Activated CD8-positive, alpha-beta memory T cell treated with anti-CD3 and anti-CD28 coated beads, Interleukin-2, amount 10 ng/mL, durations not matched to agents 7 days and 5 days (primary cell): ENCODE measurements at regions not wholly inside any gene's neighbourhood (a gene's known extent, or its start where the extent isn't known, plus 50 kb on each side); places are given as distances from the start of the nearest gene placed in this dataset.

Experiments used
- ATAC-seq: fragments of 150-1000 bp; cut with Tn5 transposase; one replicate; pipeline ENCODE4 v1.10.0; 2021; ENCODE audit warnings: moderate library complexity
- CTCF ChIA-PET: fragments of 350-600 bp; sonication (Branson Sonifier 250); formaldehyde crosslinking; loops from one replicate; lab custom pipeline; 2021; ENCODE audit warnings: antibody characterized with exemption; lab: Charles Lee
- DNase-seq: peaks from one replicate; pipeline ENCODE4 v3.0.0-alpha.2; 2020
- H3K27ac Mint-ChIP-seq: one replicate; pipeline ENCODE4 v1.8.0; 2021; ENCODE audit warnings: mild to moderate bottlenecking, mixed read lengths
- H3K27me3 Mint-ChIP-seq: one replicate; pipeline ENCODE4 v1.8.0; 2021; ENCODE audit warnings: mixed read lengths
- H3K36me3 Mint-ChIP-seq: one replicate; pipeline ENCODE4 v1.8.0; 2021; ENCODE audit warnings: mild to moderate bottlenecking, mixed read lengths
- H3K4me1 Mint-ChIP-seq: one replicate; pipeline ENCODE4 v1.8.0; 2021; ENCODE audit warnings: mixed read lengths
- H3K4me3 Mint-ChIP-seq: one replicate; pipeline ENCODE4 v1.8.0; 2021; ENCODE audit warnings: mild to moderate bottlenecking, moderate library complexity, mixed read lengths
- H3K9me3 Mint-ChIP-seq: one replicate; pipeline ENCODE4 v1.8.0; 2022; ENCODE audit warnings: low read depth, mixed read lengths

DNA sequence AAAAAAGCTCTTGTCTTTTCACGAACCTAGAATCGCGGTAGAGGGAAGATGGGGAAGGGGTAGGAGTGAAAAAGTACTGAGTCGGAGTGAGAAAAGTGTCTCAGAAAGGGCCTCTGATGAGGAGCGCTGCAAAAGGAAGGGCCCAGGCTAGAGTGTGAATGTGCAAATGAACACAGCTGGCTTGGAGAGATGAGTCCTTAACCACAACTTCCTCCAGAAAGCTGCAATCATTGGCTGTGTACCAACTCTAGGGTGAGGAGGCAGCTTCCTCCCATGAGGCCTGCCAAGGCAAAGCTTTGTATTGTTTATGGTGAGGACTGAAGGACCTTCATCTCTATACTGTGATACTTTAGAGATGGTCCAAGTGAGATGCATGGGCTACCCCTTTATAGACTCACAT is 566.9 kb upstream of the ANO5 start:
- no peaks in the 10 kb centered on the region for H3K36me3 Mint-ChIP-seq
- H3K4me3 Mint-ChIP-seq, result no peak overlapping the region
- CTCF ChIA-PET, result no interaction called here
- H3K27ac Mint-ChIP-seq, result no peak overlapping the region
- H3K9me3 Mint-ChIP-seq, result peaks cover 9% of the 10 kb centered on the region
- no peaks in the 10 kb centered on the region for H3K4me1 Mint-ChIP-seq
- DNase-seq (no peak), ATAC-seq (no peak)
- H3K27me3 Mint-ChIP-seq, result no peaks in the 10 kb centered on the region

- Mint-ChIP-seq H3K4me1 (no peaks in the 10 kb centered on the region), H3K4me3 (no peak overlapping the region), H3K36me3 (no peaks in the 10 kb centered on the region), H3K27ac (no peak overlapping the region), H3K27me3 (no peaks in the 10 kb centered on the region), H3K9me3 (peaks cover 12% of the 10 kb centered on the region)
- CTCF ChIA-PET, result no interaction called here
- ATAC-seq (no peak), DNase-seq (no peak)
These were observed 564.2 kb upstream of the ANO5 start for GRCh38 chr11:21628641-21629040.

DNA sequence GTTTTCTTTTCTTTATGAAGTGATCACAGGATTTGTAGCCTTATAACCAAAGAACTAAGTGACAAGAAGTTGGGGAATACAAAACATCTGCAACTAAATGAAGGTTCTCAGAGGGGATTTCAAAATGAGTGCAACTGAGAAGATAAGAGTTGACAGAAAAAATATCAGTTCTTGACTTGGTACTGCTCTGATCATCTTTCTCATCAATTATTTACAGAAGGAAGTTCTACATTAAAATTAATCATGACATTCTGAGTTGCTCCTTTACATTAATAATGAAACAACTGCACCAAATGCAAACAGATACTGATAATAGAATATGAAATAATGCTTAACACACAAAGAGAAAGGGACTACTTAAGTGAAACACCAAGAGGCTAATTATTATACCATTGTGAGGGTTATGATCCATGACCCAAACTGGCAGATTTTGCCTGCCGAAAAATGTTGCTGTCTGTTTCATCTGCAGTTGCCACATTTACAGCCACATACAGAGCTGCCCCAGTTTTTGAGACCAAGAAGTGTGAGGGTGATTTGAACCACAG is 561.9 kb upstream of the ANO5 start:
- CTCF ChIA-PET, result no interaction called here
- no peak for ATAC-seq
- H3K4me3 Mint-ChIP-seq, result no peak overlapping the region
- no peaks in the 10 kb centered on the region for H3K4me1 Mint-ChIP-seq
- DNase-seq, result no peak
- peaks cover 16% of the 10 kb centered on the region for H3K9me3 Mint-ChIP-seq
- no peaks in the 10 kb centered on the region for H3K36me3 Mint-ChIP-seq
- no peak overlapping the region for H3K27ac Mint-ChIP-seq
- no peaks in the 10 kb centered on the region for H3K27me3 Mint-ChIP-seq

DNA sequence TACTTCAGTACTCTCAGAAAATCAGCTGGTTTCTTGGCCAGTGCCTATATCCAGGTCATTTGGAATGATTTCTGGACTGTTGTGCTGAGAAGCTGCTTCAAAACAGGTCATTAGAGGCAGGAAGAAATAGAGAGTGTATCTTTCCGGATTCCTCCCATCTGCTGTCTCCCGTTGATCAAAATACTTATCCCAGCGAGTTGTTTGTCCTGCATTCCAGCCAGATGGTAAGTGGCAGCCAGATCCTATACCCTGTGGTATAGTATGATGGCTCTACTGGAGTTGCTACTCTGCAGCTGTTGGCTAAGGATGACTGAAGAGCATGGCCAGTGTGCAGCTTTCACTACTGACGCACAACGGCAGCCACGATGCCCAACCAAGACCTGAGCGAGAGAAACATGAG is 560.9 kb upstream of the ANO5 start:
- Mint-ChIP-seq H3K4me3 (no peak overlapping the region), H3K36me3 (no peaks in the 10 kb centered on the region), H3K27ac (no peak overlapping the region), H3K4me1 (no peaks in the 10 kb centered on the region), H3K27me3 (no peaks in the 10 kb centered on the region), H3K9me3 (peaks cover 14% of the 10 kb centered on the region)
- CTCF ChIA-PET, result no interaction called here
- no peak for DNase-seq
- ATAC-seq, result no peak

DNA sequence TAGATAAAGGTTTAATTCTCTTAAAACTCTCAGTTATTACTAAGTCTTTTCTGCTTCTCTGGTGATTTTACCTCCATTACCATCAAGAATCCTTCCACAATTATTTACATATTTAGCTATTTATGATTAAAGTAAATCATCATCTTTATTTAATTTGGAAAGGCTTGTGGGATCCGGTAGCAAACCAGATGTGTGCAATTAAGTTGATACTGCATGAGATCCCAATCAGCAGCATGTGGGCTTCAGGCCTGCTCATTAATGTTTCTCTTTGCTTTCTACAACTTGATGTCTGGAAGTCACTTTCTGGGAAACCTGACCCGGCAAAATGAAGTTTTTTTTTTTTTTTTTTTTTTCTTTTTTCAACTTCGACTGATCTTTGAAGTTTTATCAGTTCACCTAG is 558.4 kb upstream of the ANO5 start:
- ATAC-seq, result no peak
- H3K9me3 Mint-ChIP-seq, result peaks cover 10% of the 10 kb centered on the region
- H3K27ac Mint-ChIP-seq, result no peak overlapping the region
- H3K27me3 Mint-ChIP-seq, result no peaks in the 10 kb centered on the region
- CTCF ChIA-PET, result no interaction called here
- no peaks in the 10 kb centered on the region for H3K36me3 Mint-ChIP-seq
- no peaks in the 10 kb centered on the region for H3K4me1 Mint-ChIP-seq
- H3K4me3 Mint-ChIP-seq, result no peak overlapping the region
- DNase-seq, result no peak

DNA sequence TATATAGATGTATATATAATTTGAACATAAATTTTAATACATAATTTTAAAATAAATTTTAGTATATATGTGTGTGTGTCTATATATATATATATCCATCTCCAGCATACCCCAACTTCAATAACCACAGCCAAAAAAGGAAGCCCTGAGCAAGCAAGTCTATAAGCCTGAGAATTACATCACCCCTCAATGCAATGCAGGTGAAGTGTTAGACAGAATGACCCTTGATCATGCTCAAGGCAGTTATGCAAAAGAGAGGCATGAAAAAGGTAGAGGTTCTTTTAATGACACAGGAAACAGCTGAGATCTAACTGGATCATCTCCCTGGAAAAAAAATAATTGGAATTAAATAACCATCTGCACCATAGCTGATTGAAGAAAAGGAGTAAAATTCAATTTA is 557.9 kb upstream of the ANO5 start:
- Mint-ChIP-seq H3K4me3 (no peak overlapping the region), H3K4me1 (no peaks in the 10 kb centered on the region), H3K9me3 (peaks cover 10% of the 10 kb centered on the region), H3K36me3 (no peaks in the 10 kb centered on the region), H3K27ac (no peak overlapping the region), H3K27me3 (no peaks in the 10 kb centered on the region)
- DNase-seq, result no peak
- CTCF ChIA-PET, result no interaction called here
- ATAC-seq, result no peak

- no peaks in the 10 kb centered on the region for H3K36me3 Mint-ChIP-seq
- no peak overlapping the region for H3K27ac Mint-ChIP-seq
- DNase-seq, result no peak
- no peak overlapping the region for H3K4me3 Mint-ChIP-seq
- no peaks in the 10 kb centered on the region for H3K27me3 Mint-ChIP-seq
- H3K9me3 Mint-ChIP-seq, result peaks cover 7% of the 10 kb centered on the region
- CTCF ChIA-PET, result no interaction called here
- no peaks in the 10 kb centered on the region for H3K4me1 Mint-ChIP-seq
- no peak for ATAC-seq
These were observed 557.3 kb upstream of the ANO5 start for GRCh38 chr11:21635394-21636145.

DNA sequence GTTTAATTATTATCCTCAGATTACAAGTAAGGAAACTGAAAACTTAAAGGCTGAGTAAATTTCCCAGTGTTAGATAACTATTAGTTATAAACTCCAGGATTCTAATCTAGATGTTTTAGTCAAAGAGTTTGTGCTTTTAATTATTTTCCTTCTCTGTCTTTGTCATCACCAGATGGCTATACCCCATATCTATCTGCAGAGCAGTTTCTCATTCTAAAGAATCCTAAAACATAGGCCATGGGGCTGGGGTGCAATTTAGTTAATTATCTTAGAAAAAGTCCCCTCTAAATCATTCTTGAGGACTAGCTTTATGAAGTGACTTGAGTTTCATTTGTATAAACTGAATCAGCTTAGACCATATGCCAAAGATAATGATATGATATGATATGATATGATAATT is 556.3 kb upstream of the ANO5 start:
- no peak overlapping the region for H3K27ac Mint-ChIP-seq
- no peak for ATAC-seq
- no peak overlapping the region for H3K4me3 Mint-ChIP-seq
- H3K9me3 Mint-ChIP-seq, result peaks cover 7% of the 10 kb centered on the region
- H3K36me3 Mint-ChIP-seq, result no peaks in the 10 kb centered on the region
- no peaks in the 10 kb centered on the region for H3K4me1 Mint-ChIP-seq
- CTCF ChIA-PET, result no interaction called here
- DNase-seq, result no peak
- no peaks in the 10 kb centered on the region for H3K27me3 Mint-ChIP-seq

- ATAC-seq (no peak), DNase-seq (no peak)
- Mint-ChIP-seq H3K9me3 (peaks cover 6% of the 10 kb centered on the region), H3K36me3 (no peaks in the 10 kb centered on the region), H3K4me3 (no peak overlapping the region), H3K27me3 (no peaks in the 10 kb centered on the region), H3K4me1 (no peaks in the 10 kb centered on the region), H3K27ac (no peak overlapping the region)
- CTCF ChIA-PET, result no interaction called here
These were observed 552.4 kb upstream of the ANO5 start for GRCh38 chr11:21640491-21640890.

DNA sequence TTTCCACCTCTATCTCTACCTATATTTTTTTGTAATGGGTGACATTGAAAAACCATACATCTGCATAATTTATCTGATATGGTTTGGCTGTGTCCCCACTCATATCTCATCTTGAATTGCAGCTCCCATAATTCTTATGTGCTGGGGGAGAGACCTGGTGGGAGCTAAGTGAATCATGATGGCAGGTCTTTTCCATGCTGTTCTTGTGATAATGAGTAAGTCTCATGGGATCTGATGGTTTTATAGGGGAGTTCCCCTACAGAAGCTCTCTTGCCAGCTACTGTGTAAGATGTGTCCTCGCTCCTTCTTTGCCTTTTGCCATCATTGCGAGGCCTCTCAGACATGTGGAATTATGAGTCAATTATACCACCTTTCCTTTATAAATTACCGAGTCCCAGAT is 551.0 kb upstream of the ANO5 start:
- DNase-seq (no peak), ATAC-seq (no peak)
- Mint-ChIP-seq H3K4me1 (no peaks in the 10 kb centered on the region), H3K27me3 (no peaks in the 10 kb centered on the region), H3K4me3 (no peak overlapping the region), H3K9me3 (peaks cover 5% of the 10 kb centered on the region), H3K27ac (no peak overlapping the region), H3K36me3 (no peaks in the 10 kb centered on the region)
- CTCF ChIA-PET, result no interaction called here

- H3K27ac Mint-ChIP-seq, result no peak overlapping the region
- no peaks in the 10 kb centered on the region for H3K27me3 Mint-ChIP-seq
- CTCF ChIA-PET, result no interaction called here
- H3K36me3 Mint-ChIP-seq, result no peaks in the 10 kb centered on the region
- H3K4me3 Mint-ChIP-seq, result no peak overlapping the region
- peaks cover 5% of the 10 kb centered on the region for H3K9me3 Mint-ChIP-seq
- no peak for ATAC-seq
- DNase-seq, result no peak
- H3K4me1 Mint-ChIP-seq, result no peaks in the 10 kb centered on the region
These were observed 546.5 kb upstream of the ANO5 start for GRCh38 chr11:21646351-21646750.

DNA sequence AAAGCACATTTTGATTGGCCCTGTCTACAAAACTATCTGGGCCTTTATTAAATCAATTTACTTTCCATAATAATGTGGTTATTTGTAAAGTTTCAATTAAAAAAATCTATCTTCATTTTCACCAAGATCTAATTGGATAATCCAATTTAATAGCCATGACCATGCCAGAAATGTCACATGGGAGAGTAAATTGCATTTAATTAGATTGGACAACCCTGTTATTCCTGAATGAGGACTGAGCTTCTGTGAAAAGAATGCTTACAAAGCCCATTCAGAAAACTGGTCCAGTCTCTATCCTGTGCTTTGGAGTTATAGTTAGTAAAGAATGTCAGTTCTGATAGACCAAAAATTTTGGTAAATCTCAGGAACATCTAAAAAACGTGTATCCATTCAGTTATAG is 541.9 kb upstream of the ANO5 start:
- no peak for ATAC-seq
- CTCF ChIA-PET, result no interaction called here
- Mint-ChIP-seq H3K9me3 (peaks cover 2% of the 10 kb centered on the region), H3K27ac (no peak overlapping the region), H3K27me3 (no peaks in the 10 kb centered on the region), H3K4me1 (no peaks in the 10 kb centered on the region), H3K4me3 (no peak overlapping the region), H3K36me3 (no peaks in the 10 kb centered on the region)
- no peak for DNase-seq

- Mint-ChIP-seq H3K4me3 (no peak overlapping the region), H3K4me1 (no peaks in the 10 kb centered on the region), H3K36me3 (no peaks in the 10 kb centered on the region), H3K9me3 (peaks cover 4% of the 10 kb centered on the region), H3K27ac (no peak overlapping the region), H3K27me3 (no peaks in the 10 kb centered on the region)
- CTCF ChIA-PET, result no interaction called here
- DNase-seq (no peak), ATAC-seq (no peak)
These were observed 538.9 kb upstream of the ANO5 start for GRCh38 chr11:21653951-21654421.

DNA sequence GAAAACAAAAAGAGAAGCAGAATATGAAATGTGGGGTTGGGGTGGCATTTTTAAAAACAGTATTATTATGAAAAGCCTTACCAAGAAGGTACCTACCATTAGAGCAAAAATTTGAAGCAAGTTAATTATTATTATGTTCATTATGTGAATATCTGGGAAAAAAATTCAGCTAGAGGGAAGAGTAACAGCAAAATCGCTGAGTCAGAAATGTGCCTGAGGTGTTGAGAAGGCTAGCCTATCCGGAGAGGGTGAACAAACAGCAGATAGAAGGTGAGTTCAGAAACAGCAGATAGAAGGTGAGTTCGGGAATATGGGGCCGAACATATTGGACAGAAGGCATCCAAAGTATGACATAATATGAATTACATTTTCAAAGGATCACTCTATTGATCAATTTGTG is 536.8 kb upstream of the ANO5 start:
- no peak overlapping the region for H3K27ac Mint-ChIP-seq
- ATAC-seq, result no peak
- DNase-seq, result no peak
- peaks cover 10% of the 10 kb centered on the region for H3K9me3 Mint-ChIP-seq
- no peaks in the 10 kb centered on the region for H3K4me1 Mint-ChIP-seq
- no peak overlapping the region for H3K4me3 Mint-ChIP-seq
- no peaks in the 10 kb centered on the region for H3K27me3 Mint-ChIP-seq
- H3K36me3 Mint-ChIP-seq, result no peaks in the 10 kb centered on the region
- CTCF ChIA-PET, result no interaction called here
